K562 (cell line): ENCODE measurements at regions not wholly inside any gene's neighbourhood (a gene's known extent, or its start where the extent isn't known, plus 50 kb on each side); places are given as distances from the start of the nearest gene placed in this dataset.

ENCODE experiments used
- ATAC-seq: fragments of 200-7000 bp; cut with Tn5 transposase; 3 replicates; pipeline ENCODE4 v1.9.1; 2020; ENCODE audit warnings: moderate library complexity
- BruUV-seq: library from RNA; stranded (reverse); fragments of 400-500 nt; replicated peaks from 2 replicates; lab custom pipeline; 2021; lab: Mats Ljungman, UMichigan
- CTCF ChIA-PET: fragments of 300-600 bp; formaldehyde crosslinking; extraction: SDS; loops from one replicate; lab custom pipeline; 2021; ENCODE audit warnings: low intra/inter-chr PET ratio; lab: Yijun Ruan, JAX
- POLR2A ChIA-PET: fragments of 300-600, 350-650 bp; sonication (Branson Sonifier 250); formaldehyde crosslinking; extraction: SDS; loops from one replicate; lab custom pipeline; 2021; ENCODE audit warnings: antibody characterized with exemption, inconsistent platforms; lab: Yijun Ruan, JAX
- DNase-seq, 4 experiments: peaks; one replicate each; pipeline versions ENCODE4 v3.0.0 to v3.0.0-alpha.2; 2011 to 2018; ENCODE audit warnings: low spot score in 3 of 4, mixed read lengths in 3 of 4; ENCODE audit errors: extremely low read depth in 1 of 4
- FAIRE-seq: peaks from 2 replicates; lab custom pipeline; 2011; peaks lifted over from hg19 to GRCh38; lab: Jason Lieb, UNC
- H2AFZ ChIP-seq: 2 replicates; pipeline ENCODE4 v1.6.0; 2011; ENCODE audit warnings: low read depth, low read length, control low read depth, inconsistent platforms
- H3K27ac ChIP-seq: fragments of 200-600 bp; 3 replicates; pipeline ENCODE4 v1.8.0; 2011; ENCODE audit warnings: low read depth, mild to moderate bottlenecking, control low read depth, inconsistent platforms, low read length, moderate library complexity, mixed read lengths; ENCODE audit errors: extremely low read depth
- H3K27me3 ChIP-seq, 2 experiments: fragments of 300-600 bp in 1 of 2; 2 replicates in 1 of 2; 3 replicates in 1 of 2; pipeline versions ENCODE4 v1.6.0 to v1.8.0; 2011; ENCODE audit warnings: inconsistent platforms in 2 of 2, low read length in 2 of 2, mild to moderate bottlenecking in 1 of 2, mixed read lengths in 1 of 2, moderate library complexity in 1 of 2; ENCODE audit not compliant: control insufficient read depth in 2 of 2, insufficient read depth in 2 of 2
- H3K36me3 ChIP-seq: fragments of 300-600 bp; 3 replicates; pipeline ENCODE4 v1.8.0; 2011; ENCODE audit warnings: mild to moderate bottlenecking, low read length, inconsistent platforms; ENCODE audit not compliant: control insufficient read depth, insufficient read depth
- H3K4me1 ChIP-seq, 2 experiments: fragments of 200-600 bp in 1 of 2; replicated peaks in 1 of 2; 2 replicates in 1 of 2; 3 replicates in 1 of 2; pipeline versions ENCODE4 v1.5.1 to v1.8.0; 2011; ENCODE audit warnings: inconsistent platforms in 2 of 2, low read length in 2 of 2, mild to moderate bottlenecking in 1 of 2, mixed read lengths in 1 of 2, moderate library complexity in 1 of 2; ENCODE audit not compliant: control insufficient read depth in 2 of 2, insufficient read depth in 2 of 2
- H3K4me2 ChIP-seq: 2 replicates; pipeline ENCODE4 v1.6.1; 2011; ENCODE audit warnings: low read length, control low read depth, inconsistent platforms, mixed read lengths; ENCODE audit not compliant: insufficient read depth
- H3K4me3 ChIP-seq: fragments of 200-600 bp; sonication (generic), shearing (Covaris generic); 2 replicates; pipeline ENCODE4 v1.5.1; 2016; ENCODE audit warnings: control low read depth, inconsistent platforms
- H3K79me2 ChIP-seq: fragments of 200-600 bp; 3 replicates; pipeline ENCODE4 v1.8.0; 2011; ENCODE audit warnings: low read length, inconsistent platforms; ENCODE audit not compliant: control insufficient read depth, insufficient read depth
- H3K9ac ChIP-seq, 2 experiments: 2 replicates each; pipeline versions ENCODE4 v1.6.0 to v1.6.1; 2011; ENCODE audit warnings: low read depth in 2 of 2, low read length in 2 of 2, control low read depth in 1 of 2, inconsistent platforms in 1 of 2, mild to moderate bottlenecking in 1 of 2, mixed read lengths in 1 of 2; ENCODE audit not compliant: insufficient read depth in 1 of 2
- H3K9me1 ChIP-seq: one replicate; pipeline ENCODE4 v1.6.0; 2011; ENCODE audit warnings: inconsistent platforms, mild to moderate bottlenecking, low read length, moderate library complexity; ENCODE audit not compliant: control insufficient read depth, insufficient read depth
- H3K9me3 ChIP-seq: replicated peaks from 2 replicates; pipeline ENCODE4 v1.5.1; 2011; ENCODE audit warnings: low read depth, low read length, inconsistent platforms; ENCODE audit not compliant: control insufficient read depth, insufficient read depth
- H4K20me1 ChIP-seq: replicated peaks from 2 replicates; pipeline ENCODE4 v1.6.1; 2011; ENCODE audit warnings: low read length, inconsistent platforms, mixed read lengths; ENCODE audit not compliant: control insufficient read depth, insufficient read depth
- ELK1 ChIP-seq: sonication (generic); formaldehyde crosslinking; IDR thresholded peaks from 2 replicates; pipeline ENCODE4 v1.8.1; 2022; ENCODE audit warnings: missing genetic modification reagents
- GABPA ChIP-seq: fragments of 200-800 bp; sonication (Bioruptor generic); conservative IDR thresholded peaks from 2 replicates; pipeline ENCODE4 v1.6.1; 2016; ENCODE audit warnings: low read depth, missing genetic modification characterization, missing compliant biosample characterization
- HIVEP1 ChIP-seq: fragments of 250-450 bp; sonication (Bioruptor Pico); IDR thresholded peaks from 2 replicates; pipeline ENCODE4 v1.4.0; 2020; ENCODE audit warnings: mild to moderate bottlenecking
- PHF21A ChIP-seq: fragments of 450-650 bp; IDR thresholded peaks from 2 replicates; pipeline ENCODE4 v1.6.1; 2017; ENCODE audit warnings: low read depth, borderline replicate concordance
- ZBTB1 ChIP-seq: sonication (generic); formaldehyde crosslinking; IDR thresholded peaks from 2 replicates; pipeline ENCODE4 v1.8.1; 2023; ENCODE audit warnings: missing genetic modification reagents, low read depth, mild to moderate bottlenecking, borderline replicate concordance
- ZBTB17 ChIP-seq: fragments of 450-650 bp; formaldehyde crosslinking; IDR thresholded peaks from 2 replicates; pipeline ENCODE4 v1.4.0; 2020; ENCODE audit warnings: mild to moderate bottlenecking
- ZNF436 ChIP-seq: fragments of 250-450, 450-650 bp; sonication (Bioruptor Pico); formaldehyde crosslinking; IDR thresholded peaks from 2 replicates; pipeline ENCODE4 v1.7.0; 2020; ENCODE audit warnings: mild to moderate bottlenecking
- WGBS: fragments of 100-300 bp; shearing (Covaris generic); methylation state at CpG from one replicate; pipeline ENCODE4 v1.1.6; 2016; ENCODE audit warnings: low coverage, mixed read lengths; ENCODE audit not compliant: insufficient coverage; ENCODE audit errors: missing lambda C conversion rate; 5-methylcytosine and 5-hydroxymethylcytosine counted together
- in situ Hi-C: fragments of 300-500 bp; cut with MboI; formaldehyde crosslinking; loops from 4 replicates; pipeline ENCODE4 v1.15.0; 2018; ENCODE audit warnings: inconsistent platforms, mixed read lengths
- intact Hi-C: fragments of 100-400 bp; cut with micrococcal nuclease; formaldehyde crosslinking; loops from 2 replicates; pipeline ENCODE4 v1.14.2; 2022

- no peaks in the 10 kb centered on the region for H3K9me1 ChIP-seq
- no peaks in the 10 kb centered on the region for H4K20me1 ChIP-seq
- H3K9ac ChIP-seq: no peak overlapping the region
- FAIRE-seq (no peak), ATAC-seq (no peak), DNase-seq (no peak)
- no TSS peak for BruUV-seq
- intact Hi-C loops (no loop called here), in situ Hi-C loops (no loop called here)
- H3K79me2 ChIP-seq: no peaks in the 10 kb centered on the region
- POLR2A ChIA-PET: no interaction called here
- no peak overlapping the region for H3K4me2 ChIP-seq
- no peak overlapping the region for H3K27ac ChIP-seq
- CTCF ChIA-PET: no interaction called here
- H3K36me3 ChIP-seq: no peaks in the 10 kb centered on the region
- no peaks in the 10 kb centered on the region; the same call in 1 of the 2 replicates for H3K9me3 ChIP-seq
- no peak overlapping the region for H3K4me3 ChIP-seq
- no peaks in the 10 kb centered on the region for H3K27me3 ChIP-seq
- H2AFZ ChIP-seq: no peak overlapping the region
- TF ChIP-seq ZBTB17 (CRISPR knock-in tag): no peak
- no peak for TF ChIP-seq HIVEP1 (CRISPR knock-in tag)
- H3K4me1 ChIP-seq: no peaks in the 10 kb centered on the region
These were observed 750.0 kb upstream of the ZNF608 start for GRCh38 chr5:125496393-125496792.

GRCh38 chr5:125497651-125498050 lies 751.2 kb upstream of the ZNF608 start:
- Histone ChIP-seq H3K27me3 (no peaks in the 10 kb centered on the region), H3K79me2 (no peaks in the 10 kb centered on the region), H2AFZ (no peak overlapping the region), H3K9me1 (no peaks in the 10 kb centered on the region), H3K27ac (no peak overlapping the region), H3K4me3 (no peak overlapping the region), H3K9me3 (no peaks in the 10 kb centered on the region), H4K20me1 (no peaks in the 10 kb centered on the region), H3K4me2 (no peak overlapping the region), H3K9ac (no peak overlapping the region), H3K4me1 (no peaks in the 10 kb centered on the region), H3K36me3 (no peaks in the 10 kb centered on the region)
- DNase-seq: no peak
- 0% methylated on average over 2 of the region's 2 CpGs for WGBS
- no peak for FAIRE-seq
- intact Hi-C loops (no loop called here), in situ Hi-C loops (no loop called here)
- no peak for ATAC-seq
- ChIA-PET CTCF (no interaction called here), POLR2A (no interaction called here)
- BruUV-seq: no TSS peak
- TF ChIP-seq ZBTB1 (no peak), GABPA (tag) (no peak), PHF21A (no peak), ELK1 (CRISPR knock-in tag) (no peak), ZNF436 (CRISPR knock-in tag) (no peak)
